IPS-15b (cell line): ENCODE measurements at regions not wholly inside any gene's neighbourhood (a gene's known extent, or its start where the extent isn't known, plus 50 kb on each side); places are given as distances from the start of the nearest gene placed in this dataset.

Experiments
- H3K27me3 ChIP-seq: one replicate; pipeline ENCODE4 v1.6.1; 2013; ENCODE audit warnings: low read length; ENCODE audit not compliant: control insufficient read depth, insufficient read depth
- H3K36me3 ChIP-seq: one replicate; pipeline ENCODE4 v1.6.1; 2013; ENCODE audit warnings: low read length; ENCODE audit not compliant: control insufficient read depth, insufficient read depth
- H3K4me1 ChIP-seq: one replicate; pipeline ENCODE4 v1.6.1; 2013; ENCODE audit warnings: mild to moderate bottlenecking, low read length; ENCODE audit not compliant: control insufficient read depth, insufficient read depth
- H3K4me3 ChIP-seq: one replicate; pipeline ENCODE4 v1.5.1; 2013; ENCODE audit warnings: low read depth, low read length
- H3K9ac ChIP-seq: one replicate; pipeline ENCODE4 v1.6.1; 2013; ENCODE audit warnings: low read depth, mild to moderate bottlenecking, low read length
- H3K9me3 ChIP-seq: one replicate; pipeline ENCODE4 v1.6.1; 2013; ENCODE audit warnings: mild to moderate bottlenecking, low read length; ENCODE audit not compliant: control insufficient read depth, insufficient read depth

GRCh38 chr15:94655249-94655880 is 424.0 kb downstream of the MCTP2 start:
- Histone ChIP-seq H3K4me1 (no peaks in the 10 kb centered on the region), H3K36me3 (no peaks in the 10 kb centered on the region), H3K27me3 (no peaks in the 10 kb centered on the region), H3K9me3 (no peaks in the 10 kb centered on the region), H3K9ac (no peak overlapping the region), H3K4me3 (no peak overlapping the region)

DNA sequence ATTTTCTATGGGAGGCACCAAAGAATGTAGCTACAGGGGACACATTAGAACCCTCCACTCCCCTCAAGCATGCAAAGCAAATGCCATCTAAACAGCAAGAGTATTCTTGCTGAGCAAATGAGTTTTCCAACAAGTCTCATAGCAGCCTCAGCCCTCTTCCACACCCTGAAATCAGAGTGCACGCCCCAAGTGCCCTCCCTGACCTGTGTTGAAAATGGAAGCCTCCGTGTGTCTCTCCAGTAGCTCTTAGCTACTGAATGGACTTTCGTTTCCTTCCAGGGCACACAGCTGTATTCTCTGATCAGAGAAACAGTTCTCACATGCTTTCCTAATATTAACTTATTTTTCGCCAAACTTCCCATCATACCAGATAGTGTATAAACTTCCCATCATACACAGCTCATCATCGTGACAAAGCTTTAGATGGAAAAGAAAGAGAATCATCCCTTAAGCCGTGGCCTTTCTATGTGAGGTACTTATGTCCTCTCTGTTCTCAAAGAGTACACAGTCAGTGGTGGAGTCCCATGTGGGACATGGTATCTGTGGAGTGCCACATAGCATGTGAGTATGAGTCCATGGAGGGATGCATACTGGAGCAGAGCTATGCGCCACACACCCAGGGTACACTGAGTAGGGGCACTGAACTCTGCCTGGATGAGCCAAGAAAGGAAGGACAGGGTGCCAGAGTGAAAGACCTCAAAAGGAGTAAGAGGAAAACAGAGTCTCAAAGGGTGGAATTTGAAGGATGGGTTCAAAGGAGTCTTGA is 434.5 kb downstream of the MCTP2 start:
- no peak overlapping the region for H3K4me3 ChIP-seq
- no peaks in the 10 kb centered on the region for H3K27me3 ChIP-seq
- H3K4me1 ChIP-seq = no peaks in the 10 kb centered on the region
- no peak overlapping the region for H3K9ac ChIP-seq
- no peaks in the 10 kb centered on the region for H3K9me3 ChIP-seq
- no peaks in the 10 kb centered on the region for H3K36me3 ChIP-seq

DNA sequence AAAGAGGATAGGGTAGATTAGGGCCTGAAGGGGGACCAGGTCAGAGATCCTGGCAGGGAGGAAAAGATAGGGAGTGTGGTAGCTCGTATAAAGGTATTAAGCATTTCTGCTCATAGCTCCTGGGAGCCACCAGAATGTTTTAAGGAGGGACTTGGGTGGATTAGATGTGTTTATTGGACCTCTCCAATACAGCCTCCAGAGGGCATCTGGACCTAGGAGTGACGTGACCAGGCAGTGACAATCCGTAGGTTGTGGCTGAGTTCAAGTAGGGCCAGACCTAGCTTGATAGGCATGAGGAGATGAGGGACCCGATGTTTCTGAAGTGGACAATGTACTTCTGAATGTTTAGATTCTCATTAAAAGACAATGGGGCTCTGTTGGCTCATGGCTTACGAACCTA is 435.2 kb downstream of the MCTP2 start:
- no peaks in the 10 kb centered on the region for H3K9me3 ChIP-seq
- H3K36me3 ChIP-seq = no peaks in the 10 kb centered on the region
- H3K4me3 ChIP-seq = no peak overlapping the region
- peaks cover under 1% of the 10 kb centered on the region for H3K4me1 ChIP-seq
- no peaks in the 10 kb centered on the region for H3K27me3 ChIP-seq
- H3K9ac ChIP-seq = no peak overlapping the region

DNA sequence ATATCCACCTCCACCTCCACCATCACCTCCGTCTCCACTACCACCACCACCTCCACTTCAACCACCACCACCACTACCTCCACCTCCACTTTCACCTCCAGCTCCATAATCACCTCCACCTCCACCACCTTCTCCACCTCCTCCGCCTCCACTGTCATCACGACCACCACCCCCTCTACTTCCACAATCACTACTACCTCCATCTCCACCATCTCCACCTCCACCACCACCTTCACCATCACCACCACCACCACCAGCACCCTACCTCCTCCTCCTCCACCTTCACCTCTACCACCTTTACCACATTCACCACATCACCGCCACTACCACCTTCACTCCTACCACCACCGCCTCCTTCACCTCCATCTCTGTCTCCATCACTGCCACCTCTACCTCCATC is 435.7 kb downstream of the MCTP2 start:
- Histone ChIP-seq H3K9me3 (no peaks in the 10 kb centered on the region), H3K4me1 (peaks cover 5% of the 10 kb centered on the region), H3K9ac (no peak overlapping the region), H3K4me3 (no peak overlapping the region), H3K27me3 (no peaks in the 10 kb centered on the region), H3K36me3 (no peaks in the 10 kb centered on the region)

DNA sequence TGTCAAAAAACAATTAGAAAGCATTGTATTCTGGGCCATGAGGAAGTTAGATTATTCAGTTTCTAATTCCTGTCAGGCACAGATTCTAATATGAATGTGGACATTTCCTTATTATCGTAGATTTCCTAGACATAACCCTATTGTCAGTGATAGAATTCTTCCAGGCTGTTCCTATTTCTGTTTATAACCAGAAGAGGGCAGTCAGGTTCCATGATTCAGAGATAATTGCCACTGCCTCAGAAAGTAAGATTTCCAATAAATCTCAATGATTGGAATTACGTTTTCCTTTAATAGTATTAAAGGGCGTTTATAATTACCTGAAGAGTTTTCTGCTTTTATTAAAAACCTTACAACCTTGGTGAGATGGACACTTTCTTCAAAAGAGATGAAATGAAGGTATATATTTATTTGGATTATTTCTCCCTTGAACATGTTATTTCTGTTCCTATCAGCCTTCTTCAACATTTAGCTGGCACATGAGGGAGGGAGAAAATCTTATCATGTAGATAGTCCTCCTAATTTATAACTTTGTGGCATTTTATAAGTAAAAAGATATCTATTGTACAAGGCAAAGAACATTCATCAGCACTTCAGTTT is 439.2 kb downstream of the MCTP2 start:
- no peaks in the 10 kb centered on the region for H3K9me3 ChIP-seq
- H3K4me1 ChIP-seq = peaks cover 9% of the 10 kb centered on the region
- H3K9ac ChIP-seq = no peak overlapping the region
- no peaks in the 10 kb centered on the region for H3K36me3 ChIP-seq
- H3K27me3 ChIP-seq = no peaks in the 10 kb centered on the region
- no peak overlapping the region for H3K4me3 ChIP-seq

DNA sequence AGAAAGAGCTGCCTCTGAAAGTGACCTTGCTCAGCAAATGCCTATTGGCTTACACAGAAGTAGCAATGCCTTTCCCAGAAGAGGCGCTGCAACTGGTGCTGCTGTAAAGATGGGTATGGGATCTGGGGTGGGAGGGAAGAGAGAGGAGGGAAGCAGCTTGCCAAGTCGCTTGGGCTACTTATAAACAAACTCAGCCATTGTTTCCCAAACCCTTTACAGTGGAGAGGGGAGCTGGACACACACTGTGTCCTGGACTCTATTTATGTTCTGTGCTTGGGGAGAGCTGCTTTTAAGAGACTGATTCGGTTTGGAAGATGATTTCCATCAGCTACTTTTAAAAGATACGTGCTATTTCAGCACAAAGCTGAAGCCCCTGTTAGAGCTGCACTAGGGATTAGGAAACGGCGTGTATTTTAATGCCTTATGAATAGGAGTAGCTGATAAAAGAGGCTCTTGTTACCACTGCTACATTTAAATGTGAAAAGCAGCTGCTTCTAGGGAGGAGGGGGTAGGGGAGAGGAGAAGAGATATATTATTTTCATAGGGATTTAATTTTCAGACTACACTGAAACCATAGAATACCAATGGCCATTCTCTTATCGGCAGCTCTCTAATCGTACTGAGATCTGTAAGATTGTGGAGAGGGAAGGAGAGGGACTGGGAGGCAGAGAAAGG is 440.6 kb downstream of the MCTP2 start:
- Histone ChIP-seq H3K9ac (no peak overlapping the region), H3K36me3 (no peaks in the 10 kb centered on the region), H3K4me1 (peaks cover 9% of the 10 kb centered on the region), H3K27me3 (no peaks in the 10 kb centered on the region), H3K4me3 (peak overlapping the region; percentile 27), H3K9me3 (no peaks in the 10 kb centered on the region)

DNA sequence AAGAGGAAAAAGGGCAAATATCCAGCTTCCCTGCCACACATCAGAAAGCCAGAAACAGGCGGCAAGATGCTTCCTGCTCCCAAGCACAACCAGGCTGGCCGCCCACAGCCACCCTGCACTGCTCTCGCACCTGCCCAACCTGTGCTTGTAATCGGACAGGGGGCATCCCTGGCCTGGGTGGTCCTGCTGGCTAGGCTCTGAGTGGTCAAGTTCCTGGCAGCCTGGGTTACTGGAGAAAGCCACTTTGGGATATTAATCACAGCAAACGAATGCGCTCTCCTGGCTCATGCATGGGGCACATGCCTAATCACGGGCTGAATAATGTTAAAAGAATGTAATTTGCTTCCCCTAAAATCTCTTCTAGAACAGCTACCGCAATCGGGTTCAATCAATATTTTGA is 442.4 kb downstream of the MCTP2 start:
- H3K4me3 ChIP-seq = no peak overlapping the region
- H3K36me3 ChIP-seq = no peaks in the 10 kb centered on the region
- H3K27me3 ChIP-seq = no peaks in the 10 kb centered on the region
- no peaks in the 10 kb centered on the region for H3K9me3 ChIP-seq
- peaks cover 9% of the 10 kb centered on the region for H3K4me1 ChIP-seq
- H3K9ac ChIP-seq = no peak overlapping the region

GRCh38 chr15:94674296-94674695 is 442.9 kb downstream of the MCTP2 start:
- Histone ChIP-seq H3K9ac (no peak overlapping the region), H3K27me3 (no peaks in the 10 kb centered on the region), H3K4me3 (no peak overlapping the region), H3K9me3 (no peaks in the 10 kb centered on the region), H3K36me3 (no peaks in the 10 kb centered on the region), H3K4me1 (peaks cover 9% of the 10 kb centered on the region)

GRCh38 chr15:94677202-94677790 is 445.9 kb downstream of the MCTP2 start:
- H3K4me3 ChIP-seq = no peak overlapping the region
- H3K36me3 ChIP-seq = no peaks in the 10 kb centered on the region
- no peak overlapping the region for H3K9ac ChIP-seq
- no peaks in the 10 kb centered on the region for H3K9me3 ChIP-seq
- no peaks in the 10 kb centered on the region for H3K27me3 ChIP-seq
- peaks cover 2% of the 10 kb centered on the region for H3K4me1 ChIP-seq

- H3K9ac ChIP-seq = no peak overlapping the region
- H3K4me1 ChIP-seq = no peaks in the 10 kb centered on the region
- no peak overlapping the region for H3K4me3 ChIP-seq
- no peaks in the 10 kb centered on the region for H3K9me3 ChIP-seq
- H3K36me3 ChIP-seq = no peaks in the 10 kb centered on the region
- no peaks in the 10 kb centered on the region for H3K27me3 ChIP-seq
Observed at GRCh38 chr15:94682171-94682570, 450.8 kb downstream of the MCTP2 start.

DNA sequence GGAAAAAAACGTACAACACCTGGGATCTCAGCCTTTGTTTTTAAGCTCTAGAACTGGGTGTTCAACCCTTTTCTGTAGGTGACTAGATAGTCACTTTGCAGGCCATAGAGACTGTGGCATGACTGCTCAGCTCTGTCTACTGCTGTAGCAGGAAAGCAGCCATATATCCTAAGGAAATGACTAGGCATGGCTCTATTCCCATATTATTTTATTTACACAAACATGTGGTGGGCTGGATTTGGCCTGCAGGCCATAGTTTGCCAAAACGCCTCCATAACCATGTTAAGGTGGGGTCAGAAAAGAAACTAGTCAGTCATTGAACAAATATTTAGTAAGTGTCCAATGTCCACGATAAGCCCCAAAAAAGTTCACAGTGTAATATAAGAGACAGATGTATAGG is 452.5 kb downstream of the MCTP2 start:
- Histone ChIP-seq H3K4me3 (no peak overlapping the region), H3K27me3 (no peaks in the 10 kb centered on the region), H3K9ac (no peak overlapping the region), H3K9me3 (no peaks in the 10 kb centered on the region), H3K36me3 (no peaks in the 10 kb centered on the region), H3K4me1 (no peaks in the 10 kb centered on the region)
